Loucy (cell line): ENCODE measurements at regions not wholly inside any gene's neighbourhood (a gene's known extent, or its start where the extent isn't known, plus 50 kb on each side); places are given as distances from the start of the nearest gene placed in this dataset.
A peak's percentile ranks its signal among the peaks of the same experiment; 100 is the strongest.

Experiments used
- H2AFZ ChIP-seq: fragments of 200-600 bp; sonication (generic); 2 replicates; pipeline ENCODE4 v1.6.0; 2016; ENCODE audit warnings: antibody characterized with exemption, mild to moderate bottlenecking, low read length, moderate library complexity
- H3F3A ChIP-seq: fragments of 200-600 bp; 2 replicates; pipeline ENCODE4 v1.6.0; 2016; ENCODE audit warnings: antibody characterized with exemption, low read depth, mild to moderate bottlenecking
- H3K27me3 ChIP-seq: fragments of 200-600 bp; sonication (generic); 2 replicates; pipeline ENCODE4 v1.6.1; 2014; ENCODE audit warnings: low read length, mild to moderate bottlenecking; ENCODE audit not compliant: insufficient read depth, poor library complexity, severe bottlenecking
- H3K36me3 ChIP-seq: fragments of 200-600 bp; sonication (generic); 2 replicates; pipeline ENCODE4 v1.6.1; 2016; ENCODE audit warnings: low read length; ENCODE audit not compliant: insufficient read depth
- H3K4me1 ChIP-seq: fragments of 200-600 bp; sonication (generic); 2 replicates; pipeline ENCODE4 v1.5.1; 2014; ENCODE audit warnings: low read length, mild to moderate bottlenecking; ENCODE audit not compliant: insufficient read depth, poor library complexity, severe bottlenecking
- H3K4me2 ChIP-seq: fragments of 200-600 bp; sonication (generic); 2 replicates; pipeline ENCODE4 v1.6.0; 2014; ENCODE audit warnings: antibody characterized with exemption, low read length, low read depth, mild to moderate bottlenecking; ENCODE audit not compliant: poor library complexity, severe bottlenecking
- H3K4me3 ChIP-seq: fragments of 200-600 bp; sonication (generic); 2 replicates; pipeline ENCODE4 v1.5.1; 2014; ENCODE audit warnings: low read length, mild to moderate bottlenecking, mixed read lengths; ENCODE audit not compliant: poor library complexity, severe bottlenecking
- H3K79me2 ChIP-seq: fragments of 200-600 bp; sonication (generic); 2 replicates; pipeline ENCODE4 v1.6.1; 2014; ENCODE audit warnings: low read length; ENCODE audit not compliant: insufficient read depth
- H3K9ac ChIP-seq: fragments of 200-600 bp; sonication (generic); 2 replicates; pipeline ENCODE4 v1.6.0; 2014; ENCODE audit warnings: mild to moderate bottlenecking, low read depth, low read length, moderate library complexity; ENCODE audit not compliant: poor library complexity, severe bottlenecking
- H3K9me2 ChIP-seq: fragments of 200-600 bp; sonication (generic); replicated peaks from 2 replicates; pipeline ENCODE4 v1.6.1; 2016; ENCODE audit warnings: low read depth, low read length, mixed read lengths
- H3K9me3 ChIP-seq: fragments of 200-600 bp; sonication (generic); 2 replicates; pipeline ENCODE4 v1.6.1; 2014; ENCODE audit warnings: mild to moderate bottlenecking, antibody characterized with exemption, low read length, low read depth; ENCODE audit not compliant: insufficient read depth
- H4K20me1 ChIP-seq: fragments of 200-600 bp; sonication (generic); 2 replicates; pipeline ENCODE4 v1.6.0; 2014; ENCODE audit warnings: antibody characterized with exemption, low read length, mild to moderate bottlenecking; ENCODE audit not compliant: insufficient read depth, poor library complexity, severe bottlenecking
- CTCF ChIP-seq: fragments of 200-600 bp; sonication (generic); conservative IDR thresholded peaks from 2 replicates; pipeline ENCODE4 v1.5.1; 2014; ENCODE audit warnings: mild to moderate bottlenecking, antibody characterized with exemption, low read length
- EZH2phosphoT487 ChIP-seq: fragments of 200-600 bp; IDR thresholded peaks from 2 replicates; pipeline ENCODE4 v1.6.1; 2018; ENCODE audit warnings: antibody characterized with exemption, mild to moderate bottlenecking, moderate library complexity, borderline replicate concordance

DNA sequence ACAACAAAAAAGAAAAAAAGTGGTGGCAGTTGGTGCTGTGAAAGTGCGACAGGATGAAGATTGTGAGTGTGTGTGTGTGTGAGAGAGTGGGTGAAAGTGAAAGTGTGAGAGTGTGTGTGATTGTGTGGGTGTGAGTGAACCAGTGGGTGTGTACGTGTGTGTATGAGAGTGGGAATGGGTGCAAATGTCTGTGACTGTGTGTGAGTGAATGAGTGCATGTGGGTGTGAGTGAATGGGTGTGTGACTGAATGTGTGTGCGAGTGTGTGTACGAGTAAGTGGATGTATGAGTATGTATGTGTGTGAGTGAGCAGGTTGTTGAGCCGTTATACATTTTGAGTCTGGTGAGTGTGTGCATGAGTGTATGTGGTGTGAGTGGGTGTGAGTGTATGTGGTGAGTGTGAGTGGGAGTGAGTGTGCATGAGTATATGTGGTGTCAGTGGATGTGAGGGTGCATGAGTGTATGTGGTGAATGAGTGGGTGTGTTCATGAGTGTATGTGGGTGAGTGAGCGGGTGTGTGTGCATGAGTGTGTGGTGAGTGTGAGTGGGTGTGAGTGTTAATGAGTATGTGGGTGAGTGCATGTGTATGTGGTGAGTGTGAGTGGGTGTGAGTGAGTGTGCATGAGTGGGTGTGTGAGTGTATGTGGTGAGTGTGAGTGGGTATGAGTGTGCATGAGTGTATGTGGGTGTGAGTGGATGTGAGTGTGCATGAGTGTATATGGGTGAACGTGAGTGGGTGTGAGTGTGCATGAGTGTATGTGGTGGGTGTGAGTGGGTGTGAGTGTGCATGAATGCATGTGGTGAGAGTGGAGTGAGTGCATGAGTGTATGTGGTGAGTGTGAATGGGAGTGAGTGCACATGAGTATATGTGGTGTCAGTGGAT is 69.3 kb upstream of the HPCAL1 start:
- Histone ChIP-seq H2AFZ (no peak overlapping the region), H3K4me1 (no peaks in the 10 kb centered on the region), H3F3A (no peaks in the 10 kb centered on the region), H3K9me2 (no peaks in the 10 kb centered on the region), H3K9ac (no peak overlapping the region), H3K79me2 (no peaks in the 10 kb centered on the region), H3K9me3 (no peaks in the 10 kb centered on the region), H3K4me3 (no peak overlapping the region), H3K4me2 (no peak overlapping the region), H3K27me3 (no peaks in the 10 kb centered on the region), H3K36me3 (no peaks in the 10 kb centered on the region), H4K20me1 (no peaks in the 10 kb centered on the region)
- TF ChIP-seq EZH2phosphoT487: no peak
- TF ChIP-seq CTCF: no peak

DNA sequence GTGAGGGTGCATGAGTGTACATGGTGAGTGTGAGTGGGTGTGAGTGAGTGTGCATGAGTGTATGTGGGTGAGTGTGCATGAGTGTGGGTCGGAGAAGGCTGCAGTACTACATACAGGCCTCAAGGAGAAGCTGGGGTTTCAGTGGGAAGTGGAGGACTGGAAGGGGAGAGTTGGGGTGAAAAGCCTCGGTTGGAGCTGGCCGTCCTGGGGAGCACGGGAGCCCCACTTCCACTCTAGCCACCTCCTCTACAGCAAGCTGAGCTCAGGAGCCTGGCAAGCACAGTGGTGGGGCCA is 68.7 kb upstream of the HPCAL1 start:
- H3K4me2 ChIP-seq: no peak overlapping the region
- H3K79me2 ChIP-seq: no peaks in the 10 kb centered on the region
- no peaks in the 10 kb centered on the region for H4K20me1 ChIP-seq
- H3K36me3 ChIP-seq: no peaks in the 10 kb centered on the region
- no peak for TF ChIP-seq EZH2phosphoT487
- no peak for TF ChIP-seq CTCF
- H3K9ac ChIP-seq: no peak overlapping the region
- no peaks in the 10 kb centered on the region for H3K4me1 ChIP-seq
- H2AFZ ChIP-seq: no peak overlapping the region
- no peaks in the 10 kb centered on the region for H3F3A ChIP-seq
- no peak overlapping the region for H3K4me3 ChIP-seq
- no peaks in the 10 kb centered on the region for H3K9me3 ChIP-seq
- H3K27me3 ChIP-seq: no peaks in the 10 kb centered on the region
- H3K9me2 ChIP-seq: no peaks in the 10 kb centered on the region

DNA sequence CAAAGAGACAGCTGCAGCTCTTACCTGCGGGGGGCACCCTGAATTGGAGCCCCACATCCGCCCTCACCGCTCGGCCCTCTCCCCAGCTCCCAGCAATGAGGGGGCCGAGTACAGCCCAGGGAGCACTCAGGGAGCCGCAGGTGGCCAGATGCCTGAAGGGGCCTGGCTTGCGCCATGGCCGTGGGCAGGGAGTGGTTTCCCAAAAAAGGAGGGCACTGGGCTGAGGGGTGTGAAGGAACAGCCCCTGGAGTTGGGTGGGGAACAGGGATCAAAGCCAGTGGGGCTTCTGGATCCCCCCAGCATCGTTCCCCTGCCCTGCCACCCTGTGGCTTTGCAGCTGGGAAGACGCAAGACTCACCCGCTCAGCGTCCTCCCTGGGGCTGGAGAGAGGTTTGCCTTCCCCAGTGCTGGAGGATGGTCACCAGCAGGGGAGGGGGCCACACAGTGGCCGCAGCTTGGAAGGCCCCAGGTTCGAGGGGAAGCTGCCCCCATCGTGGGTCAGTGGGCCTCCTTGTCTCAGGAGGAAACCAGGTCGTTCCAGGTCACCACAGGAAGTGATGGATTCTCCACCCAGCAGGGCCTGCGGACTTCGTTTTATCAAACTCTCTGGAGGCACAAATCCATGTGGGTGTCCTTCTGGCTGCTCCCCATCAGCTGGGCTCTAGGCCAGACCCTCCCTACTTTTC is 68.2 kb upstream of the HPCAL1 start:
- H3K9ac ChIP-seq: peak overlapping the region; percentile 15
- no peaks in the 10 kb centered on the region for H3K9me2 ChIP-seq
- H4K20me1 ChIP-seq: no peaks in the 10 kb centered on the region
- no peaks in the 10 kb centered on the region for H3F3A ChIP-seq
- TF ChIP-seq EZH2phosphoT487: no peak
- no peak for TF ChIP-seq CTCF
- no peaks in the 10 kb centered on the region for H3K9me3 ChIP-seq
- H3K4me2 ChIP-seq: no peak overlapping the region
- no peaks in the 10 kb centered on the region for H3K4me1 ChIP-seq
- no peak overlapping the region for H3K4me3 ChIP-seq
- no peaks in the 10 kb centered on the region for H3K79me2 ChIP-seq
- H3K36me3 ChIP-seq: no peaks in the 10 kb centered on the region
- H3K27me3 ChIP-seq: no peaks in the 10 kb centered on the region
- no peak overlapping the region for H2AFZ ChIP-seq
